Upper lobe of right lung (tissue), 1 donor: ENCODE measurements at regions not wholly inside any gene's neighbourhood (a gene's known extent, or its start where the extent isn't known, plus 50 kb on each side); places are given as distances from the start of the nearest gene placed in this dataset.
"Not testable (repeated sequence)": the region's sequence is repeated elsewhere in the genome, so short reads cannot be mapped to it uniquely, and the experiment has no call there.

ENCODE experiments used
- ATAC-seq: fragments of 200-7000 bp; cut with Tn5 transposase; one replicate; pipeline ENCODE4 v1.9.1; 2020; ENCODE audit warnings: mild to moderate bottlenecking, moderate library complexity
- DNase-seq: peaks from one replicate; pipeline ENCODE4 v3.0.0-alpha.2; 2020
- H3K27ac ChIP-seq: fragments of 200-600 bp; one replicate; pipeline ENCODE4 v1.8.0; 2022
- H3K27me3 ChIP-seq: fragments of 200-600 bp; one replicate; pipeline ENCODE4 v1.8.0; 2022; ENCODE audit warnings: mild to moderate bottlenecking
- H3K36me3 ChIP-seq: fragments of 200-600 bp; one replicate; pipeline ENCODE4 v1.8.0; 2022
- H3K4me1 ChIP-seq: fragments of 200-600 bp; one replicate; pipeline ENCODE4 v1.8.0; 2022
- H3K4me3 ChIP-seq: fragments of 200-600 bp; one replicate; pipeline ENCODE4 v1.8.0; 2022; ENCODE audit warnings: mild to moderate bottlenecking
- H3K9me3 ChIP-seq: fragments of 200-600 bp; one replicate; pipeline ENCODE4 v1.8.0; 2022
- intact Hi-C: fragments of 100-400 bp; cut with DNase I; formaldehyde crosslinking; loops from one replicate; pipeline ENCODE4 v1.11.0; 2022
- TF ChIP-seq, protein P1 (sequence below): fragments of 200-600 bp; IDR thresholded peaks from one replicate; pipeline ENCODE4 v1.8.0; 2022; ENCODE audit warnings: antibody characterized with exemption
- donor health status: DM: no; HTN: yes; CAD: no; lungs with severe emphysema.

DNA sequence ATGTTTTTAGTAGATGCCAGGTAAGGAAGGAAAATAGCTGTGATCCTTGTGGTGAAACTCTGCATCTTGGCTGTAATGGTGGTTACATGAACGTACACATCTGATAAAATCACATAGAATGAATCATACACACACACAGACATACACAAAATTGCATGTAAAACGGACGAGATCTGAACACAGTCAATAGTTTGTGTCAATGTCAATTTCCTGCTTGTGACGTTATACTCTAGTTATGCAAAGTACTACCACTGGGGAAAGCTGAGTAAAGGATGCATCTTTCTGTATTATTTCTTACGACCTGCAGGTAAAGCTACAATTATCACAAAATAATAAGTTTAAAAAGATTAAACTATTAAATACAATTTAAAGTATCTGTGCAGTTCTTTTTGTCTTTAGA is 493.7 kb upstream of the ZP4 start:
- Histone ChIP-seq H3K27me3 (no peaks in the 10 kb centered on the region), H3K4me3 (no peak overlapping the region), H3K27ac (no peak overlapping the region), H3K36me3 (no peaks in the 10 kb centered on the region), H3K9me3 (no peaks in the 10 kb centered on the region), H3K4me1 (no peaks in the 10 kb centered on the region)
- DNase-seq (no peak), ATAC-seq (no peak)
- intact Hi-C loops = no loop called here
- TF ChIP-seq, protein P1, sequence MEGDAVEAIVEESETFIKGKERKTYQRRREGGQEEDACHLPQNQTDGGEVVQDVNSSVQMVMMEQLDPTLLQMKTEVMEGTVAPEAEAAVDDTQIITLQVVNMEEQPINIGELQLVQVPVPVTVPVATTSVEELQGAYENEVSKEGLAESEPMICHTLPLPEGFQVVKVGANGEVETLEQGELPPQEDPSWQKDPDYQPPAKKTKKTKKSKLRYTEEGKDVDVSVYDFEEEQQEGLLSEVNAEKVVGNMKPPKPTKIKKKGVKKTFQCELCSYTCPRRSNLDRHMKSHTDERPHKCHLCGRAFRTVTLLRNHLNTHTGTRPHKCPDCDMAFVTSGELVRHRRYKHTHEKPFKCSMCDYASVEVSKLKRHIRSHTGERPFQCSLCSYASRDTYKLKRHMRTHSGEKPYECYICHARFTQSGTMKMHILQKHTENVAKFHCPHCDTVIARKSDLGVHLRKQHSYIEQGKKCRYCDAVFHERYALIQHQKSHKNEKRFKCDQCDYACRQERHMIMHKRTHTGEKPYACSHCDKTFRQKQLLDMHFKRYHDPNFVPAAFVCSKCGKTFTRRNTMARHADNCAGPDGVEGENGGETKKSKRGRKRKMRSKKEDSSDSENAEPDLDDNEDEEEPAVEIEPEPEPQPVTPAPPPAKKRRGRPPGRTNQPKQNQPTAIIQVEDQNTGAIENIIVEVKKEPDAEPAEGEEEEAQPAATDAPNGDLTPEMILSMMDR = no peak

DNA sequence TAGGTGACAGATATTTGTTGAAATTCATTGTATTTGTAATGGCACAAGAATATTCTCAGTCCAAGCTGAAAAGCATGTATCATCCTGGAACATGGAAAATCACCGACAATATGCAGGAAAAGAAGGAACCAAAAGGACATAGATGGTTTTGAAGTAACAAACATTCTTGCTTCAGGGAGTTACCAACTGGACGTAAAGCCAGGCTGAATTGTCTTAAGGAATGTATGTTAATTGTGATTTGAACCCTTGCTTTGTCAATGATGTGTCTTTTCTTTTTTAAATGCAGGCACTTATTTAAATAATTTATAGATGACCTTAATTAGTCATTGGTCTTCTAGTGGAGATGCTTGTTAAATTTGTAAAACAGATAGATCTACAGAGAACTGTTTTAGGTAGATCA is 489.4 kb upstream of the ZP4 start:
- TF ChIP-seq, protein P1 = no peak
- no peak for ATAC-seq
- DNase-seq = no peak
- intact Hi-C loops = no loop called here
- H3K9me3 ChIP-seq = no peaks in the 10 kb centered on the region
- no peaks in the 10 kb centered on the region for H3K27me3 ChIP-seq
- no peak overlapping the region for H3K4me3 ChIP-seq
- H3K27ac ChIP-seq = no peak overlapping the region
- H3K36me3 ChIP-seq = no peaks in the 10 kb centered on the region
- H3K4me1 ChIP-seq = no peaks in the 10 kb centered on the region

DNA sequence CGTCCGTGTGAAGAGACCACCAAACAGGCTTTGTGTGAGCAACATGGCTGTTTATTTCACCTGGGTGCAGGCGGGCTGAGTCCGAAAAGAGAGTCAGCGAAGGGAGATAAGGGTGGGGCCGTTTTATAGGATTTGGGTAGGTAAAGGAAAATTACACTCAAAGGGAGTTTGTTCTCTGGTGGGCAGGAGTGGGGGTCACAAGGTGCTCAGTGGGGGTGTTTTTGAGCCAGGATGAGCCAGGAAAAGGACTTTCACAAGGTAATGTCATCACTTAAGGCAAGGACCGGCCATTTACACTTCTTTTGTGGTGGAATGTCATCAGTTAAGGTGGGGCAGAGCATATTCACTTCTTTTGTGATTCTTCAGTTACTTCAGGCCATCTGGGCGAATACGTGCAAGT is 488.7 kb upstream of the ZP4 start:
- intact Hi-C loops, H3K27ac ChIP-seq, H3K4me1 ChIP-seq, ATAC-seq, DNase-seq, H3K27me3 ChIP-seq, H3K36me3 ChIP-seq, H3K9me3 ChIP-seq, H3K4me3 ChIP-seq: not testable (repeated sequence)

DNA sequence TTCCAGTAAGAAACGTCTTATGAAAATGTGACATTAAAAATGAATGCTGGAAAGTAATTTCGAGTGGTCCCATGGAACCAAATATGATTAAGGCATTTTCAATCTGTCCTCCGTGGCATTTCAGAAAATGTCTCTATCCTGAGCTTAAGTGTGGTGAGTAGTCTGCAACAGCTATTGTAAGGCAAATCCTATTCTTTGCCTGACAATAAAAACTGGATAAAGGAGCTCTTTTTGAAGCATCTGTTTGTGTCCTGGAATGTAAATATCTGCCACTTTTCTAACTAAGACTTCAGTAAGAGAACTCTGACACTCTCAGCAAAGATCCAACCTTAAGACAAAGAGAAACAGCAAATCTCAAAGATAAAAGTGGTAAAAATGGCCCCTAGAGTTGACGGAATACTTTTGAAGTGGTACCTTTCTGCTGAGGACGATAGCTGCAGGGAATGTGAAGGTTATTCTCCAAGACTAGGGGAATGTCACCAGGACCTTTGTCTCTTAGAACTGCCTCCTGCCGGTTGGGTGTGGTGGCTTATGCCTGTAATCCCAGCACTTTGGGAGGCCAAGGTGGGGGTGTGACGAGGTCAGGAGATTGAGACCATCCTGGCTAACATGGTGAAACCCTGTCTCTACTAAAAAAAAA is 486.7 kb upstream of the ZP4 start:
- Histone ChIP-seq H3K36me3 (no peaks in the 10 kb centered on the region), H3K9me3 (no peaks in the 10 kb centered on the region), H3K4me1 (no peaks in the 10 kb centered on the region), H3K27me3 (no peaks in the 10 kb centered on the region), H3K27ac (no peak overlapping the region), H3K4me3 (no peak overlapping the region)
- intact Hi-C loops = no loop called here
- no peak for ATAC-seq
- no peak for DNase-seq
- TF ChIP-seq, protein P1 = no peak

DNA sequence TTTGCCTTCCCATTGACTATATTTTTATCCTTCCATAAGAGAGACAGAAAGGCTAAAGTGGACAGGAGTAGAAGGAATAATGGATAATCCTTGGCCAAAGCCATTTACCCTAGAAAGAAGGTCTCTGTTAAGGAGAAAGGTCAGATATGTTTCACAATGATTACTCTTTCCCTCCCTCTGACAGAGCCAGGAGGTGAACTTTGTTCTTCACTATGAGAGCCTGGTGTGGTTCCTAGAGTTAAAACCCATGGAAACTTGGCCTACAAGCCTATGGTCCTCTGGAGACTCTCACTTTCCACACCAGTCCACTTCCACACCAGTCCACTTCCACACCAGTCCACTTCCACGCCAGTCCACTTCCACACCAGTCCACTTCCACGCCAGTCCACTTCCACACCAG is 479.9 kb upstream of the ZP4 start:
- H3K4me3 ChIP-seq = no peak overlapping the region
- no peak for ATAC-seq
- no peaks in the 10 kb centered on the region for H3K4me1 ChIP-seq
- no peaks in the 10 kb centered on the region for H3K9me3 ChIP-seq
- no peaks in the 10 kb centered on the region for H3K27me3 ChIP-seq
- TF ChIP-seq, protein P1 = no peak
- H3K36me3 ChIP-seq = no peaks in the 10 kb centered on the region
- DNase-seq = no peak
- no peak overlapping the region for H3K27ac ChIP-seq
- intact Hi-C loops = no loop called here

DNA sequence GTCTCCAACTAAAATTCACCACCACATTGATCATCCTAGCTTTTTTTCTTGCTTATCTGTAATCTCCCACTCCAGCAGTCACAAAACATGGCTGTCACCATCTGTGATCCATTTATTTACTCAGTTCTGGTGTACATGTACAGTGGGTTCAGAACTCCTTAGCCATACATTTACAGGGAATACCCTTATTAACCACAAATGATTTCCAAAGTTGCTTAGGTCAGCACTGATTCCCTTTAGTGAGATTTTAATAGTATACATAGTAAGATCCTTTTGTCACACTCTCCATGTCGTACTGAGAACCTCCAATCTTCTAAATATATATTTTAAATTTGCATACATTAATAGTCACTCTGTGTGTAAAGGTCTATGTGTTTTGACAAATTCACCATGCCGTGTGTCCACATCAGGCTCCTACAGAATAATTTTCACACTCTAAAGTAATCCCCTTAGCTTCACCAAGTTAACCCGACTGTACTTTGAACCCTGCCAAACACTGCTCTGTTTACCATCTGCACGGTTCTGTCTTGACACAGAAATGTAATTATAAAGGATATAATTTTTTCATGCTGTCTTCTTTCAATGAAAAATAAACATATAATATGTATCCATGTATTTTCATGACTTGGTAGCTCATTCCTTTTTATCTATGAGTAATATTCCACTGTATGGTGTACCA is 473.6 kb upstream of the ZP4 start:
- Histone ChIP-seq H3K4me3 (no peak overlapping the region), H3K27ac (no peak overlapping the region), H3K27me3 (no peaks in the 10 kb centered on the region), H3K9me3 (no peaks in the 10 kb centered on the region), H3K36me3 (no peaks in the 10 kb centered on the region), H3K4me1 (no peaks in the 10 kb centered on the region)
- TF ChIP-seq, protein P1 = no peak
- intact Hi-C loops = no loop called here
- DNase-seq (no peak), ATAC-seq (no peak)
